PC-3 (cell line): ENCODE measurements at regions not wholly inside any gene's neighbourhood (a gene's known extent, or its start where the extent isn't known, plus 50 kb on each side); places are given as distances from the start of the nearest gene placed in this dataset.

Source experiments
- ATAC-seq: fragments of 200-7000 bp; cut with Tn5 transposase; 2 replicates; pipeline ENCODE4 v1.9.1; 2020; ENCODE audit warnings: mild to moderate bottlenecking, moderate library complexity
- BruUV-seq: library from RNA; stranded (reverse); fragments of 400-500 nt; replicated peaks from 2 replicates; lab custom pipeline; 2021; lab: Mats Ljungman, UMichigan
- CTCF ChIA-PET: fragments of 300-600 bp; sonication (Branson Sonifier 250); formaldehyde crosslinking; loops from one replicate; lab custom pipeline; 2022; ENCODE audit warnings: antibody characterized with exemption; lab: Charles Lee
- POLR2A ChIA-PET: fragments of 300-600 bp; sonication (Branson Sonifier 250); formaldehyde crosslinking; loops from one replicate; lab custom pipeline; 2022; ENCODE audit warnings: antibody characterized with exemption; ENCODE audit not compliant: unreplicated experiment; lab: Charles Lee
- DNase-seq: peaks from one replicate; pipeline ENCODE4 v3.0.0-alpha.2; 2015
- H2AFZ ChIP-seq: fragments of 300-600 bp; sonication (generic); 2 replicates; pipeline ENCODE4 v1.6.0; 2016; ENCODE audit warnings: antibody characterized with exemption, low read length
- H3F3A ChIP-seq: fragments of 300-600 bp; sonication (generic); one replicate; pipeline ENCODE4 v1.6.0; 2017; ENCODE audit warnings: antibody characterized with exemption, low read length, control low read depth, mild to moderate bottlenecking; ENCODE audit not compliant: unreplicated experiment
- H3K27ac ChIP-seq: fragments of 300-600 bp; sonication (generic); 2 replicates; pipeline ENCODE4 v1.5.1; 2016; ENCODE audit warnings: mild to moderate bottlenecking, low read length
- H3K27me3 ChIP-seq: fragments of 300-600 bp; sonication (generic); 2 replicates; pipeline ENCODE4 v1.6.1; 2016; ENCODE audit warnings: low read length, mixed read lengths
- H3K36me3 ChIP-seq: fragments of 300-600 bp; sonication (generic); 2 replicates; pipeline ENCODE4 v1.6.1; 2016; ENCODE audit warnings: low read depth, mixed run types, low read length, mixed read lengths
- H3K4me1 ChIP-seq: fragments of 300-600 bp; sonication (generic); 2 replicates; pipeline ENCODE4 v1.5.1; 2016; ENCODE audit warnings: low read length; ENCODE audit not compliant: insufficient read depth
- H3K4me2 ChIP-seq: fragments of 300-600 bp; sonication (generic); 2 replicates; pipeline ENCODE4 v1.6.0; 2016; ENCODE audit warnings: low read length
- H3K4me3 ChIP-seq: fragments of 300-600 bp; sonication (generic); 2 replicates; pipeline ENCODE4 v1.5.1; 2016; ENCODE audit warnings: mild to moderate bottlenecking, low read length, mixed read lengths
- H3K79me2 ChIP-seq: fragments of 300-600 bp; sonication (generic); 2 replicates; pipeline ENCODE4 v1.6.1; 2017; ENCODE audit warnings: low read length, mixed read lengths
- H3K9ac ChIP-seq: fragments of 300-600 bp; sonication (generic); 2 replicates; pipeline ENCODE4 v1.6.0; 2016; ENCODE audit warnings: mild to moderate bottlenecking, low read length
- H3K9me2 ChIP-seq: fragments of 300-600 bp; sonication (generic); replicated peaks from 2 replicates; pipeline ENCODE4 v1.6.1; 2016; ENCODE audit warnings: mixed run types, low read length, mixed read lengths
- H3K9me3 ChIP-seq: fragments of 300-600 bp; sonication (generic); 2 replicates; pipeline ENCODE4 v1.6.1; 2016; ENCODE audit warnings: low read length, mixed read lengths
- H4K20me1 ChIP-seq: fragments of 300-600 bp; sonication (generic); 2 replicates; pipeline ENCODE4 v1.6.1; 2016; ENCODE audit warnings: low read length, mixed read lengths
- CTCF ChIP-seq: fragments of 300-600 bp; sonication (generic); conservative IDR thresholded peaks from 2 replicates; pipeline ENCODE4 v1.5.1; 2017; ENCODE audit warnings: antibody characterized with exemption, low read depth, mild to moderate bottlenecking, low read length
- EZH2 ChIP-seq: fragments of 300-600 bp; sonication (generic); IDR thresholded peaks from one replicate; pipeline ENCODE4 v1.6.1; 2017; ENCODE audit warnings: antibody characterized with exemption, mild to moderate bottlenecking, low read length; ENCODE audit not compliant: unreplicated experiment
- EZH2phosphoT487 ChIP-seq: fragments of 300-600 bp; sonication (generic); IDR thresholded peaks from 2 replicates; pipeline ENCODE4 v1.6.1; 2018; ENCODE audit warnings: mild to moderate bottlenecking, antibody characterized with exemption, low read length, borderline replicate concordance
- intact Hi-C: fragments of 100-400 bp; cut with micrococcal nuclease; formaldehyde crosslinking; loops from 2 replicates; pipeline ENCODE4 v1.9.0; 2023

- H3K4me1 ChIP-seq = no peaks in the 10 kb centered on the region
- no peaks in the 10 kb centered on the region for H3K9me3 ChIP-seq
- no peak for ATAC-seq
- intact Hi-C loops = no loop called here
- no peaks in the 10 kb centered on the region for H3K79me2 ChIP-seq
- H3K9ac ChIP-seq = no peak overlapping the region
- H3K27ac ChIP-seq = no peak overlapping the region
- ChIA-PET POLR2A (no interaction called here), CTCF (no interaction called here)
- no peak overlapping the region for H3K4me3 ChIP-seq
- no peak overlapping the region for H2AFZ ChIP-seq
- H3K36me3 ChIP-seq = no peaks in the 10 kb centered on the region
- no peak overlapping the region for H3K4me2 ChIP-seq
- no peaks in the 10 kb centered on the region for H3K9me2 ChIP-seq
- no peak for TF ChIP-seq EZH2phosphoT487
- no TSS peak for BruUV-seq
- no peaks in the 10 kb centered on the region for H4K20me1 ChIP-seq
- no peaks in the 10 kb centered on the region for H3K27me3 ChIP-seq
- H3F3A ChIP-seq = no peaks in the 10 kb centered on the region
- no peak for DNase-seq
These were observed 82.4 kb upstream of the ADRA1B start for GRCh38 chr5:159833846-159834245.

DNA sequence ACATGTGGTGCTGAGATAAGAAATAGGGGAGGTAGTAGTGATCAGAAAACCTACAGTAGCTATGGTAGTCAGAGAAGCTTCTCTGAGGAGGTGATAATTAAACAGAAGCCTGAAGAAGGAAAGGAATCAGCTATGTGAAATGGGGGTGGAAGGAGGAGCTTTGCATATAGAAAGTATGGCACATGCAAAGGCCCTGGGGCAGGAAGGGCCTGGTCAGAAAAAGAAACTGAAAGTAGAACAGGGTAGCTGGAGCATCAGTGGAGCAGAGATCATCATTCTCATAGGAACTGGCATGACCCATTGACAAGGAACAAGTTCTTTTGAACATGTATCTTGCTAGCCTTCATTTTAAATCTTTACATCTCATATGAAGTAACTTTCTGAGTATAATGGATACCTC lies 80.7 kb upstream of the ADRA1B start:
- Histone ChIP-seq H3K9ac (no peak overlapping the region), H3K4me1 (no peaks in the 10 kb centered on the region), H4K20me1 (no peaks in the 10 kb centered on the region), H2AFZ (no peak overlapping the region), H3K4me3 (no peak overlapping the region), H3K79me2 (no peaks in the 10 kb centered on the region), H3K4me2 (no peak overlapping the region), H3K9me3 (no peaks in the 10 kb centered on the region), H3F3A (no peaks in the 10 kb centered on the region), H3K27me3 (no peaks in the 10 kb centered on the region), H3K36me3 (no peaks in the 10 kb centered on the region), H3K9me2 (no peaks in the 10 kb centered on the region), H3K27ac (no peak overlapping the region)
- TF ChIP-seq EZH2phosphoT487 (no peak), CTCF (no peak), EZH2 (no peak)
- ATAC-seq = no peak
- intact Hi-C loops = no loop called here
- no TSS peak for BruUV-seq
- DNase-seq = no peak
- ChIA-PET POLR2A (no interaction called here), CTCF (no interaction called here)

DNA sequence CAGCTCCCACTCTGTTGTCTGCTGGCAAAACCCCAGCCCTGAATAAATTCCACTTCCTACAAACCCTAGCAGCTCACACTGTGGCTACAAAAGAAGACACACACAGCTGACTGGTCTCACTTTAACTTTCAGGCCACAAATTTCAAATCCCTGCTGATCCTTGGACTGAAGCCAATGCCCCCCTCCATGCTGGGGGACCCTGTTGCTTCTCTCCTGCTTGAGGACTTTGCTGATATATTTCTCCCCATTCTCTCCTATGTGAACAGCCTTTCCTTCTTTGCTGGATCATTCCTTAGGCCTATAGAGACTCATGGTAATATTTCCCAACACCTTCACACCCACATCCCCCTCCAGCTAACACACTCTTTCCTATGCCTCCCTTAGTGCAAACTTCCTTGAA lies 79.6 kb upstream of the ADRA1B start:
- H3K79me2 ChIP-seq = no peaks in the 10 kb centered on the region
- ATAC-seq (no peak), DNase-seq (no peak)
- H3K4me1 ChIP-seq = no peaks in the 10 kb centered on the region
- TF ChIP-seq EZH2 (no peak), CTCF (no peak), EZH2phosphoT487 (no peak)
- no TSS peak for BruUV-seq
- H4K20me1 ChIP-seq = no peaks in the 10 kb centered on the region
- no peaks in the 10 kb centered on the region for H3K9me2 ChIP-seq
- intact Hi-C loops = no loop called here
- no peak overlapping the region for H3K4me3 ChIP-seq
- no peaks in the 10 kb centered on the region for H3K9me3 ChIP-seq
- H2AFZ ChIP-seq = no peak overlapping the region
- ChIA-PET POLR2A (no interaction called here), CTCF (no interaction called here)
- H3K27me3 ChIP-seq = no peaks in the 10 kb centered on the region
- no peak overlapping the region for H3K4me2 ChIP-seq
- H3K27ac ChIP-seq = no peak overlapping the region
- H3K9ac ChIP-seq = no peak overlapping the region
- no peaks in the 10 kb centered on the region for H3F3A ChIP-seq
- no peaks in the 10 kb centered on the region for H3K36me3 ChIP-seq
